Ishikawa (cell line): ENCODE measurements at regions not wholly inside any gene's neighbourhood (a gene's known extent, or its start where the extent isn't known, plus 50 kb on each side); places are given as distances from the start of the nearest gene placed in this dataset.

Experiments
- CEBPB ChIP-seq: IDR thresholded peaks from 2 replicates; pipeline ENCODE4 v1.6.1; 2012
- CREB1 ChIP-seq: IDR thresholded peaks from 2 replicates; pipeline ENCODE4 v1.6.1; 2012; ENCODE audit warnings: low read depth
- EGR1 ChIP-seq: IDR thresholded peaks from 2 replicates; pipeline ENCODE4 v1.6.1; 2012
- EP300 ChIP-seq: IDR thresholded peaks from 2 replicates; pipeline ENCODE4 v1.6.1; 2012; ENCODE audit warnings: borderline replicate concordance
- FOXM1 ChIP-seq: IDR thresholded peaks from 2 replicates; pipeline ENCODE4 v1.6.1; 2012; ENCODE audit warnings: low read depth, borderline replicate concordance
- MAX ChIP-seq: IDR thresholded peaks from 2 replicates; pipeline ENCODE4 v1.6.1; 2012
- NFIC ChIP-seq: IDR thresholded peaks from 2 replicates; pipeline ENCODE4 v1.6.1; 2012
- RAD21 ChIP-seq: IDR thresholded peaks from 2 replicates; pipeline ENCODE4 v1.6.1; 2012; ENCODE audit warnings: low read depth
- TAF1 ChIP-seq: IDR thresholded peaks from 2 replicates; pipeline ENCODE4 v1.6.1; 2012; ENCODE audit warnings: low read depth, mild to moderate bottlenecking
- TCF12 ChIP-seq: IDR thresholded peaks from 2 replicates; pipeline ENCODE4 v1.6.1; 2012; ENCODE audit warnings: low read depth
- TEAD4 ChIP-seq: IDR thresholded peaks from 2 replicates; pipeline ENCODE4 v1.6.1; 2012
- YY1 ChIP-seq: IDR thresholded peaks from 2 replicates; pipeline ENCODE4 v1.6.1; 2012; ENCODE audit warnings: low read depth
- ZBTB7A ChIP-seq: IDR thresholded peaks from 2 replicates; pipeline ENCODE4 v1.6.1; 2012; ENCODE audit warnings: low read depth
- TF ChIP-seq, protein P1 (sequence below): IDR thresholded peaks from 2 replicates; pipeline ENCODE4 v1.6.1; 2012; ENCODE audit warnings: low read depth, mild to moderate bottlenecking
- TF ChIP-seq, protein P2 (sequence below): IDR thresholded peaks from 2 replicates; pipeline ENCODE4 v1.6.1; 2012

- TF ChIP-seq, protein P1, sequence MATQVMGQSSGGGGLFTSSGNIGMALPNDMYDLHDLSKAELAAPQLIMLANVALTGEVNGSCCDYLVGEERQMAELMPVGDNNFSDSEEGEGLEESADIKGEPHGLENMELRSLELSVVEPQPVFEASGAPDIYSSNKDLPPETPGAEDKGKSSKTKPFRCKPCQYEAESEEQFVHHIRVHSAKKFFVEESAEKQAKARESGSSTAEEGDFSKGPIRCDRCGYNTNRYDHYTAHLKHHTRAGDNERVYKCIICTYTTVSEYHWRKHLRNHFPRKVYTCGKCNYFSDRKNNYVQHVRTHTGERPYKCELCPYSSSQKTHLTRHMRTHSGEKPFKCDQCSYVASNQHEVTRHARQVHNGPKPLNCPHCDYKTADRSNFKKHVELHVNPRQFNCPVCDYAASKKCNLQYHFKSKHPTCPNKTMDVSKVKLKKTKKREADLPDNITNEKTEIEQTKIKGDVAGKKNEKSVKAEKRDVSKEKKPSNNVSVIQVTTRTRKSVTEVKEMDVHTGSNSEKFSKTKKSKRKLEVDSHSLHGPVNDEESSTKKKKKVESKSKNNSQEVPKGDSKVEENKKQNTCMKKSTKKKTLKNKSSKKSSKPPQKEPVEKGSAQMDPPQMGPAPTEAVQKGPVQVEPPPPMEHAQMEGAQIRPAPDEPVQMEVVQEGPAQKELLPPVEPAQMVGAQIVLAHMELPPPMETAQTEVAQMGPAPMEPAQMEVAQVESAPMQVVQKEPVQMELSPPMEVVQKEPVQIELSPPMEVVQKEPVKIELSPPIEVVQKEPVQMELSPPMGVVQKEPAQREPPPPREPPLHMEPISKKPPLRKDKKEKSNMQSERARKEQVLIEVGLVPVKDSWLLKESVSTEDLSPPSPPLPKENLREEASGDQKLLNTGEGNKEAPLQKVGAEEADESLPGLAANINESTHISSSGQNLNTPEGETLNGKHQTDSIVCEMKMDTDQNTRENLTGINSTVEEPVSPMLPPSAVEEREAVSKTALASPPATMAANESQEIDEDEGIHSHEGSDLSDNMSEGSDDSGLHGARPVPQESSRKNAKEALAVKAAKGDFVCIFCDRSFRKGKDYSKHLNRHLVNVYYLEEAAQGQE, result no peak
- TF ChIP-seq EGR1 (no peak), ZBTB7A (no peak), EP300 (no peak), YY1 (no peak), MAX (no peak), CEBPB (no peak), TCF12 (no peak), TEAD4 (no peak), FOXM1 (no peak), NFIC (no peak)
- TF ChIP-seq, protein P2, sequence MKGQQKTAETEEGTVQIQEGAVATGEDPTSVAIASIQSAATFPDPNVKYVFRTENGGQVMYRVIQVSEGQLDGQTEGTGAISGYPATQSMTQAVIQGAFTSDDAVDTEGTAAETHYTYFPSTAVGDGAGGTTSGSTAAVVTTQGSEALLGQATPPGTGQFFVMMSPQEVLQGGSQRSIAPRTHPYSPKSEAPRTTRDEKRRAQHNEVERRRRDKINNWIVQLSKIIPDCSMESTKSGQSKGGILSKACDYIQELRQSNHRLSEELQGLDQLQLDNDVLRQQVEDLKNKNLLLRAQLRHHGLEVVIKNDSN, result no peak
Measured at GRCh38 chr2:145302886-145303285, 783.0 kb upstream of the ZEB2 start.

DNA sequence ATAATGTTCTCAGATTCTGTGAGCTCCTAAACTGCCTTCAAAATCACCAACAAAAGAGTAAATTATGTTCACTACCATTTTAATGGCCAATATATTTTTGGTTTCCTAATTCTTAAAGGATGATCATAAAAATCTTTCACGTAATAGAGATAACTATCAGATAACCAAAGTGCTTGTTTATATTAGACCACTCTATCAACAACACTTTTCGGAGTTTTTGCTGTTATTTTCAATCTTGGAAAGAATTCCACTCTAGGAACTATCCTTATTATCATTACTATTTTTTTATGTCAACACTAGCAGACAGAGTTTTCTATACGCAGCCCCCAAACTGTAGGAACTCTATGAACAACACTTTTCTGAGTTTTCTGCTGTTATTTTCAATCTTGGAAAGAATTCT is 782.5 kb upstream of the ZEB2 start:
- TF ChIP-seq TAF1 (no peak), EP300 (no peak), RAD21 (no peak), MAX (no peak), TEAD4 (no peak), FOXM1 (no peak), EGR1 (no peak), NFIC (no peak), YY1 (no peak), TCF12 (no peak), CREB1 (no peak), ZBTB7A (no peak), CEBPB (no peak)
- TF ChIP-seq, protein P2, result no peak
- TF ChIP-seq, protein P1, result no peak

DNA sequence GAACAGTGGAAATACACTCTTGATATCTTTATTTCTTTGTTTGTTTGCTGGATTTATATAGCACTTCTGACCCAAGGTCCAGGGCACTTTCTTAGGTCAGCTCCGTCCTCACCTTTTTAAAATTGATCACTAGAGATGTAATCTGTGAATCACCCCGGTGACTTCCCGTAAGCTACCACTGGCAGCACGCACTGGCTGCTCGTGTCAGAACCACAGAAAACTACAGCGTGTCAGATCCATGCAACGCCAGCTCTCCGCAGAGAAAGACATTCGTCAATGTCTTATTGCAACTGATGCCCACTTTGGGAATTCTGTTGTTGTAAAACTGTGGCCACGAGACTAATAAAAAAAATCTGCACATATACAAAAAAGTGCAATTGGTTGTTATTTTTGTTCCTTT is 779.4 kb upstream of the ZEB2 start:
- TF ChIP-seq CEBPB (no peak), TCF12 (no peak), ZBTB7A (no peak), EGR1 (no peak), TEAD4 (no peak), NFIC (no peak), CREB1 (no peak), FOXM1 (no peak), EP300 (no peak), TAF1 (no peak), YY1 (no peak), RAD21 (no peak), MAX (no peak)
- TF ChIP-seq, protein P2, result no peak
- TF ChIP-seq, protein P1, result no peak

- TF ChIP-seq MAX, result no peak
- no peak for TF ChIP-seq CREB1
- TF ChIP-seq CEBPB, result no peak
- TF ChIP-seq RAD21, result no peak
- TF ChIP-seq TAF1, result no peak
- TF ChIP-seq, protein P2, result no peak
Measured at GRCh38 chr2:145292166-145292565, 772.2 kb upstream of the ZEB2 start.
